HCT116 (cell line): ENCODE measurements at regions not wholly inside any gene's neighbourhood (a gene's known extent, or its start where the extent isn't known, plus 50 kb on each side); places are given as distances from the start of the nearest gene placed in this dataset.

Source experiments
- ATAC-seq: fragments of 200-7000 bp; cut with Tn5 transposase; 2 replicates; pipeline ENCODE4 v1.9.1; 2020; ENCODE audit warnings: mild to moderate bottlenecking, moderate library complexity
- BruUV-seq: library from RNA; stranded (reverse); fragments of 400-500 nt; replicated peaks from 2 replicates; lab custom pipeline; 2021; lab: Mats Ljungman, UMichigan
- CTCF ChIA-PET: fragments of 300-600 bp; sonication (Branson Sonifier 250); formaldehyde crosslinking; loops from one replicate; lab custom pipeline; 2021; ENCODE audit warnings: antibody characterized with exemption; lab: Charles Lee
- POLR2A ChIA-PET: fragments of 300-600, 350-600 bp; sonication (Branson Sonifier 250); formaldehyde crosslinking; loops from one replicate; lab custom pipeline; 2021; ENCODE audit warnings: antibody characterized with exemption; lab: Charles Lee
- RAD21 ChIA-PET, 2 experiments: fragments of 300-600 bp; sonication (Branson Sonifier 250); formaldehyde crosslinking; loops; one replicate each; lab custom pipeline; 2023; ENCODE audit warnings: low total read pairs in 2 of 2; ENCODE audit not compliant: uncharacterized antibody in 2 of 2, unreplicated experiment in 2 of 2, low non-redundant PET in 1 of 2; lab: Charles Lee
- DNase-seq: peaks from one replicate; pipeline ENCODE4 v3.0.0-alpha.2; 2010; ENCODE audit warnings: low read depth, low spot score
- H2AFZ ChIP-seq: fragments of 200-600 bp; shearing (Covaris generic), sonication (generic); 2 replicates; pipeline ENCODE4 v1.6.1; 2017; ENCODE audit warnings: low read depth, mixed run types, mixed read lengths, antibody characterized with exemption, low read length; ENCODE audit not compliant: poor library complexity, severe bottlenecking
- H3K27ac ChIP-seq: 2 replicates; pipeline ENCODE4 v1.5.1; 2012; ENCODE audit warnings: low read depth, low read length
- H3K27me3 ChIP-seq: fragments of 200-600 bp; sonication (generic); 2 replicates; pipeline ENCODE4 v1.6.1; 2016; ENCODE audit warnings: mixed run types, low read length, mixed read lengths; ENCODE audit not compliant: insufficient read depth
- H3K36me3 ChIP-seq, 2 experiments: fragments of 200-500 bp in 1 of 2; fragments of 200-600 bp in 1 of 2; sonication (Bioruptor generic) in 1 of 2; sonication (generic) in 1 of 2; 2 replicates each; pipeline versions ENCODE4 v1.5.1 to v1.6.1; 2014 to 2016; ENCODE audit warnings: low read length in 2 of 2, inconsistent platforms in 1 of 2, mixed read lengths in 1 of 2, mixed run types in 1 of 2; ENCODE audit not compliant: insufficient read depth in 2 of 2, control insufficient read depth in 1 of 2
- H3K4me1 ChIP-seq, 2 experiments: fragments of 200-600 bp in 1 of 2; sonication (generic) in 1 of 2; 2 replicates each; pipeline versions ENCODE4 v1.5.1 to v1.6.1; 2012 to 2017; ENCODE audit warnings: low read length in 2 of 2, inconsistent platforms in 1 of 2, mild to moderate bottlenecking in 1 of 2, mixed read lengths in 1 of 2, mixed run types in 1 of 2, moderate library complexity in 1 of 2; ENCODE audit not compliant: insufficient read depth in 2 of 2, control insufficient read depth in 1 of 2
- H3K4me2 ChIP-seq: fragments of 200-600 bp; sonication (generic); 2 replicates; pipeline ENCODE4 v1.6.1; 2017; ENCODE audit warnings: mixed run types, low read length, mixed read lengths
- H3K4me3 ChIP-seq, 2 experiments: fragments of 200-600 bp in 1 of 2; sonication (generic) in 1 of 2; replicated peaks in 1 of 2; 2 replicates each; pipeline ENCODE4 v1.5.1; 2011 to 2016; ENCODE audit warnings: low read length in 2 of 2, control low read depth in 1 of 2, low read depth in 1 of 2, mild to moderate bottlenecking in 1 of 2, mixed read lengths in 1 of 2, mixed run types in 1 of 2
- H3K79me2 ChIP-seq: fragments of 200-600 bp; sonication (generic); 2 replicates; pipeline ENCODE4 v1.6.1; 2017; ENCODE audit warnings: mild to moderate bottlenecking, mixed run types, low read length, moderate library complexity, mixed read lengths; ENCODE audit not compliant: insufficient read depth
- H3K9ac ChIP-seq: fragments of 200-600 bp; sonication (generic); 2 replicates; pipeline ENCODE4 v1.6.1; 2016; ENCODE audit warnings: low read length, mixed read lengths
- H3K9me2 ChIP-seq: fragments of 200-600 bp; sonication (generic), shearing (Covaris generic); 2 replicates; pipeline ENCODE4 v1.6.1; 2017; ENCODE audit warnings: mixed run types, mild to moderate bottlenecking, moderate library complexity; ENCODE audit not compliant: insufficient read depth
- H3K9me3 ChIP-seq, 2 experiments: fragments of 200-500 bp in 1 of 2; fragments of 200-600 bp in 1 of 2; sonication (Bioruptor generic) in 1 of 2; sonication (generic) in 1 of 2; 2 replicates each; pipeline ENCODE4 v1.6.1; 2014 to 2017; ENCODE audit warnings: low read length in 2 of 2, mixed read lengths in 2 of 2, inconsistent platforms in 1 of 2, low read depth in 1 of 2, mild to moderate bottlenecking in 1 of 2, mixed run types in 1 of 2, moderate library complexity in 1 of 2; ENCODE audit not compliant: control insufficient read depth in 1 of 2, insufficient read depth in 1 of 2
- H4K20me1 ChIP-seq: fragments of 200-600 bp; sonication (generic), shearing (Covaris generic); 2 replicates; pipeline ENCODE4 v1.6.1; 2017; ENCODE audit warnings: mixed run types, mild to moderate bottlenecking, moderate library complexity; ENCODE audit not compliant: insufficient read depth
- CBX3 ChIP-seq: IDR thresholded peaks from 2 replicates; pipeline ENCODE4 v1.6.1; 2012; ENCODE audit warnings: low read depth
- CEBPB ChIP-seq: IDR thresholded peaks from 2 replicates; pipeline ENCODE4 v1.6.1; 2012; ENCODE audit warnings: low read depth
- ELF1 ChIP-seq: IDR thresholded peaks from 2 replicates; pipeline ENCODE4 v1.6.1; 2012; ENCODE audit warnings: low read depth, borderline replicate concordance
- EZH2 ChIP-seq: fragments of 200-600 bp; sonication (generic); IDR thresholded peaks from 2 replicates; pipeline ENCODE4 v1.6.1; 2017; ENCODE audit warnings: antibody characterized with exemption, mixed run types
- FOSL1 ChIP-seq: IDR thresholded peaks from 2 replicates; pipeline ENCODE4 v1.6.1; 2012; ENCODE audit warnings: low read depth
- POLR2A ChIP-seq: IDR thresholded peaks from 2 replicates; pipeline ENCODE4 v1.7.0; 2011; ENCODE audit warnings: borderline replicate concordance; ENCODE audit not compliant: insufficient read depth, insufficient read length; ENCODE audit errors: extremely low read depth
- POLR2AphosphoS5 ChIP-seq: IDR thresholded peaks from 2 replicates; pipeline ENCODE4 v1.6.1; 2011; ENCODE audit warnings: mild to moderate bottlenecking, low read depth, low read length, moderate library complexity
- RAD21 ChIP-seq: IDR thresholded peaks from 2 replicates; pipeline ENCODE4 v1.6.1; 2012; ENCODE audit warnings: low read depth, mild to moderate bottlenecking
- SIN3A ChIP-seq: IDR thresholded peaks from 2 replicates; pipeline ENCODE4 v1.6.1; 2012; ENCODE audit warnings: low read depth
- SP1 ChIP-seq: IDR thresholded peaks from 2 replicates; pipeline ENCODE4 v1.6.1; 2012; ENCODE audit warnings: low read depth
- SRF ChIP-seq: IDR thresholded peaks from 2 replicates; pipeline ENCODE4 v1.6.1; 2012; ENCODE audit warnings: low read depth
- TCF7L2 ChIP-seq: IDR thresholded peaks from 2 replicates; pipeline ENCODE4 v1.7.0; 2011; ENCODE audit warnings: borderline replicate concordance, inconsistent platforms; ENCODE audit not compliant: insufficient read depth, insufficient read length; ENCODE audit errors: extremely low read depth
- YY1 ChIP-seq: IDR thresholded peaks from 2 replicates; pipeline ENCODE4 v1.6.1; 2011; ENCODE audit warnings: low read length, low read depth, moderate library complexity, mild to moderate bottlenecking; ENCODE audit not compliant: insufficient replicate concordance; ENCODE audit errors: extremely low read depth
- ZFX ChIP-seq: fragments of 450-650 bp; IDR thresholded peaks from 2 replicates; pipeline ENCODE4 v1.6.1; 2017
- intact Hi-C: fragments of 100-400 bp; cut with micrococcal nuclease; formaldehyde crosslinking; loops from 2 replicates; pipeline ENCODE4 v1.10.0; 2022
- TF ChIP-seq, protein P1 (sequence below): IDR thresholded peaks from 2 replicates; pipeline ENCODE4 v1.6.1; 2012
- TF ChIP-seq, protein P2 (sequence below): IDR thresholded peaks from 2 replicates; pipeline ENCODE4 v1.6.1; 2011; ENCODE audit warnings: mild to moderate bottlenecking, low read length, moderate library complexity; ENCODE audit not compliant: insufficient replicate concordance; ENCODE audit errors: extremely low read depth
- TF ChIP-seq, protein P3 (sequence below): IDR thresholded peaks from 2 replicates; pipeline ENCODE4 v1.6.1; 2012
- TF ChIP-seq, protein P4 (sequence below), 3 experiments: fragments of 200-600 bp in 1 of 3; sonication (generic) in 1 of 3; IDR thresholded peaks in 2 of 3; conservative IDR thresholded peaks in 1 of 3; 2 replicates each; pipeline ENCODE4 v1.5.1; 2012 to 2017; ENCODE audit warnings: low read depth in 2 of 3, low read length in 2 of 3, antibody characterized with exemption in 1 of 3, borderline replicate concordance in 1 of 3, control low read depth in 1 of 3, mild to moderate bottlenecking in 1 of 3, mixed read lengths in 1 of 3, mixed run types in 1 of 3, moderate library complexity in 1 of 3; ENCODE audit not compliant: insufficient read depth in 1 of 3

DNA sequence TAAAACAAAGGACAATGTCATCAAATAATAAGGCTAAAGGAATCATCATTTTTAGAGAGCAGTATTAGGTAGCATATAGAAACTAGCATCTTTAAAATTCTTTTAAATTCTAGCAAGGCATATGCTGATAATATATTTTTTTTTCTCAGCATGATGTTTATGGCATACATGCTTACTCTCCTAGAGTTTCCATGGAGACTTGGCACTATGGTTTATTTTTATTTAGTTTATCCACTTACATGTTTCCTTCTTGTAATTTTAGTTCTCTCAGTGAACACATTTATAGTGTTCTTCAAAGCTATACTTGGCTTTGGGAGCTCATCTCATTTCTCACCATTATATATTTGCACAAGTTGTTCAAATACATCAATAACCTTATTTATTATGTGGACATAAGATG, 413.8 kb upstream of the LINC00305 start:
- Histone ChIP-seq H3K9ac (no peak overlapping the region), H3K9me2 (no peaks in the 10 kb centered on the region), H2AFZ (no peak overlapping the region), H3K4me3 (no peak overlapping the region), H3K79me2 (no peaks in the 10 kb centered on the region), H4K20me1 (no peaks in the 10 kb centered on the region), H3K4me2 (no peak overlapping the region), H3K27me3 (no peaks in the 10 kb centered on the region), H3K27ac (no peak overlapping the region), H3K4me1 (no peaks in the 10 kb centered on the region), H3K36me3 (no peaks in the 10 kb centered on the region), H3K9me3 (peaks cover 12 to 18% of the 10 kb centered on the region in 2 experiments; a peak in 2 of 4 replicates)
- TF ChIP-seq CBX3 (no peak), SRF (no peak), SP1 (no peak), TCF7L2 (no peak), ZFX (no peak)
- ChIA-PET POLR2A (no interaction called here), CTCF (no interaction called here), RAD21 (no interaction called here)
- no peak for DNase-seq
- intact Hi-C loops, result no loop called here
- no TSS peak for BruUV-seq
- no peak for ATAC-seq

DNA sequence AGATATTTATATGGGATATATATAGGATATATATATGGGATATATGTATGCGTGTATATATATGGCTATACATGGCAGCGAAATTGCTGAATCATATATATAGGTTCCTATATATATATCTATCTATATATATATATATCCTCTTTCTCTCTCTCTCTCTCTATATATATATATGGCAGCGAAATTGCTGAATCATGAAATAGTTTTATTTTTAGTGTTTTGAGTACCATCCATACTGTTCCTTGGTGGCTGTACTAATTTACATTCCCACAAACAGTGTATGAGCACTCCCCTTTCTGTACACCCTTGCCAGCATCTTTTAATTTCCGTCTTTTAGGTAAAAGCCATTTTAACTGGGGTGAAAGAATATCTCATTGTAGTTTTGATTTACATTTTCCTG, 397.6 kb upstream of the LINC00305 start:
- no peak overlapping the region for H3K4me2 ChIP-seq
- peaks cover 10 to 16% of the 10 kb centered on the region in 2 experiments for H3K9me3 ChIP-seq
- H3K27ac ChIP-seq, result no peak overlapping the region
- no peaks in the 10 kb centered on the region for H3K36me3 ChIP-seq
- no peaks in the 10 kb centered on the region for H3K27me3 ChIP-seq
- H4K20me1 ChIP-seq, result no peaks in the 10 kb centered on the region
- H3K9me2 ChIP-seq, result no peaks in the 10 kb centered on the region
- no peaks in the 10 kb centered on the region for H3K4me1 ChIP-seq
- BruUV-seq, result no TSS peak
- intact Hi-C loops, result no loop called here
- no peaks in the 10 kb centered on the region for H3K79me2 ChIP-seq
- ChIA-PET RAD21 (no interaction called here), POLR2A (no interaction called here), CTCF (no interaction called here)
- no peak overlapping the region for H3K4me3 ChIP-seq
- ATAC-seq, result no peak
- no peak for DNase-seq
- no peak overlapping the region for H2AFZ ChIP-seq
- no peak overlapping the region for H3K9ac ChIP-seq
- TF ChIP-seq FOSL1, result no peak
- TF ChIP-seq SIN3A, result no peak
- no peak for TF ChIP-seq RAD21
- TF ChIP-seq, protein P1, sequence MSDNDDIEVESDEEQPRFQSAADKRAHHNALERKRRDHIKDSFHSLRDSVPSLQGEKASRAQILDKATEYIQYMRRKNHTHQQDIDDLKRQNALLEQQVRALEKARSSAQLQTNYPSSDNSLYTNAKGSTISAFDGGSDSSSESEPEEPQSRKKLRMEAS, result no peak
- TF ChIP-seq SRF, result no peak
- TF ChIP-seq TCF7L2, result no peak
- TF ChIP-seq YY1, result no peak
- no peak for TF ChIP-seq ZFX
- no peak for TF ChIP-seq CEBPB
- TF ChIP-seq, protein P2, sequence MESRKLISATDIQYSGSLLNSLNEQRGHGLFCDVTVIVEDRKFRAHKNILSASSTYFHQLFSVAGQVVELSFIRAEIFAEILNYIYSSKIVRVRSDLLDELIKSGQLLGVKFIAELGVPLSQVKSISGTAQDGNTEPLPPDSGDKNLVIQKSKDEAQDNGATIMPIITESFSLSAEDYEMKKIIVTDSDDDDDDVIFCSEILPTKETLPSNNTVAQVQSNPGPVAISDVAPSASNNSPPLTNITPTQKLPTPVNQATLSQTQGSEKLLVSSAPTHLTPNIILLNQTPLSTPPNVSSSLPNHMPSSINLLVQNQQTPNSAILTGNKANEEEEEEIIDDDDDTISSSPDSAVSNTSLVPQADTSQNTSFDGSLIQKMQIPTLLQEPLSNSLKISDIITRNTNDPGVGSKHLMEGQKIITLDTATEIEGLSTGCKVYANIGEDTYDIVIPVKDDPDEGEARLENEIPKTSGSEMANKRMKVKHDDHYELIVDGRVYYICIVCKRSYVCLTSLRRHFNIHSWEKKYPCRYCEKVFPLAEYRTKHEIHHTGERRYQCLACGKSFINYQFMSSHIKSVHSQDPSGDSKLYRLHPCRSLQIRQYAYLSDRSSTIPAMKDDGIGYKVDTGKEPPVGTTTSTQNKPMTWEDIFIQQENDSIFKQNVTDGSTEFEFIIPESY, result no peak
- TF ChIP-seq, protein P3, sequence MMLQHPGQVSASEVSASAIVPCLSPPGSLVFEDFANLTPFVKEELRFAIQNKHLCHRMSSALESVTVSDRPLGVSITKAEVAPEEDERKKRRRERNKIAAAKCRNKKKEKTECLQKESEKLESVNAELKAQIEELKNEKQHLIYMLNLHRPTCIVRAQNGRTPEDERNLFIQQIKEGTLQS, result no peak
- no peak for TF ChIP-seq EZH2
- no peak for TF ChIP-seq ELF1
- TF ChIP-seq CBX3, result no peak
- TF ChIP-seq, protein P4, sequence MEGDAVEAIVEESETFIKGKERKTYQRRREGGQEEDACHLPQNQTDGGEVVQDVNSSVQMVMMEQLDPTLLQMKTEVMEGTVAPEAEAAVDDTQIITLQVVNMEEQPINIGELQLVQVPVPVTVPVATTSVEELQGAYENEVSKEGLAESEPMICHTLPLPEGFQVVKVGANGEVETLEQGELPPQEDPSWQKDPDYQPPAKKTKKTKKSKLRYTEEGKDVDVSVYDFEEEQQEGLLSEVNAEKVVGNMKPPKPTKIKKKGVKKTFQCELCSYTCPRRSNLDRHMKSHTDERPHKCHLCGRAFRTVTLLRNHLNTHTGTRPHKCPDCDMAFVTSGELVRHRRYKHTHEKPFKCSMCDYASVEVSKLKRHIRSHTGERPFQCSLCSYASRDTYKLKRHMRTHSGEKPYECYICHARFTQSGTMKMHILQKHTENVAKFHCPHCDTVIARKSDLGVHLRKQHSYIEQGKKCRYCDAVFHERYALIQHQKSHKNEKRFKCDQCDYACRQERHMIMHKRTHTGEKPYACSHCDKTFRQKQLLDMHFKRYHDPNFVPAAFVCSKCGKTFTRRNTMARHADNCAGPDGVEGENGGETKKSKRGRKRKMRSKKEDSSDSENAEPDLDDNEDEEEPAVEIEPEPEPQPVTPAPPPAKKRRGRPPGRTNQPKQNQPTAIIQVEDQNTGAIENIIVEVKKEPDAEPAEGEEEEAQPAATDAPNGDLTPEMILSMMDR (IDR thresholded peaks at IDR 0.05 in 2 of 3, conservative IDR thresholded peaks at IDR 0.05 in 1 of 3; ENCODE audit: borderline replicate concordance in 1 of 3, insufficient read depth in 1 of 3, low read depth in 2 of 3, low read length in 2 of 3), result no peak
- no peak for TF ChIP-seq POLR2AphosphoS5
- no peak for TF ChIP-seq POLR2A
- TF ChIP-seq SP1, result no peak
